Astrocyte (in vitro differentiated cells and primary cell): ENCODE measurements at regions not wholly inside any gene's neighbourhood (a gene's known extent, or its start where the extent isn't known, plus 50 kb on each side); places are given as distances from the start of the nearest gene placed in this dataset.

ENCODE experiments used
- DNase-seq: peaks from one replicate; pipeline ENCODE4 v3.0.0-alpha.2; 2010; ENCODE audit warnings: low read depth
- FAIRE-seq: peaks from 2 replicates; lab custom pipeline; 2011; peaks lifted over from hg19 to GRCh38; lab: Jason Lieb, UNC
- H2AFZ ChIP-seq: 2 replicates; pipeline ENCODE4 v1.6.0; 2012; ENCODE audit warnings: low read depth, low read length, inconsistent platforms
- H3K27ac ChIP-seq: 2 replicates; pipeline ENCODE4 v1.5.1; 2011; ENCODE audit warnings: low read depth, low read length, inconsistent platforms
- H3K27me3 ChIP-seq: 2 replicates; pipeline ENCODE4 v1.6.0; 2011; ENCODE audit warnings: low read length, inconsistent platforms; ENCODE audit not compliant: insufficient read depth
- H3K36me3 ChIP-seq: 2 replicates; pipeline ENCODE4 v1.5.1; 2011; ENCODE audit warnings: low read length, inconsistent platforms; ENCODE audit not compliant: insufficient read depth
- H3K4me1 ChIP-seq: 2 replicates; pipeline ENCODE4 v1.5.1; 2011; ENCODE audit warnings: low read length, inconsistent platforms; ENCODE audit not compliant: insufficient read depth
- H3K4me2 ChIP-seq: 2 replicates; pipeline ENCODE4 v1.6.0; 2012; ENCODE audit warnings: low read length, inconsistent platforms
- H3K4me3 ChIP-seq: 2 replicates; pipeline ENCODE4 v1.5.1; 2011; ENCODE audit warnings: low read depth, mild to moderate bottlenecking, low read length, inconsistent platforms; ENCODE audit not compliant: insufficient read depth
- H3K79me2 ChIP-seq: 2 replicates; pipeline ENCODE4 v1.6.0; 2012; ENCODE audit warnings: mild to moderate bottlenecking, low read length, inconsistent platforms; ENCODE audit not compliant: insufficient read depth
- H3K9ac ChIP-seq: 2 replicates; pipeline ENCODE4 v1.6.0; 2012; ENCODE audit warnings: mild to moderate bottlenecking, low read length, inconsistent platforms
- H3K9me3 ChIP-seq: 2 replicates; pipeline ENCODE4 v1.5.1; 2012; ENCODE audit warnings: low read depth, mild to moderate bottlenecking, low read length, inconsistent platforms; ENCODE audit not compliant: insufficient read depth
- H4K20me1 ChIP-seq: 2 replicates; pipeline ENCODE4 v1.6.0; 2012; ENCODE audit warnings: low read length, inconsistent platforms; ENCODE audit not compliant: insufficient read depth
- H3K27ac Mint-ChIP-seq: one replicate; pipeline ENCODE4 v1.8.0; 2021; ENCODE audit warnings: mild to moderate bottlenecking, mixed read lengths; ENCODE audit not compliant: unreplicated experiment
- H3K27me3 Mint-ChIP-seq: one replicate; pipeline ENCODE4 v1.8.0; 2021; ENCODE audit warnings: low read depth, mixed read lengths; ENCODE audit not compliant: unreplicated experiment
- H3K36me3 Mint-ChIP-seq: one replicate; pipeline ENCODE4 v1.8.0; 2021; ENCODE audit warnings: low read depth, mixed read lengths; ENCODE audit not compliant: unreplicated experiment
- H3K4me1 Mint-ChIP-seq: one replicate; pipeline ENCODE4 v1.8.0; 2021; ENCODE audit warnings: low read depth, mixed read lengths; ENCODE audit not compliant: unreplicated experiment
- H3K4me3 Mint-ChIP-seq: one replicate; pipeline ENCODE4 v1.8.0; 2021; ENCODE audit warnings: mild to moderate bottlenecking, moderate library complexity, mixed read lengths; ENCODE audit not compliant: unreplicated experiment
- H3K9me3 Mint-ChIP-seq: one replicate; pipeline ENCODE4 v1.8.0; 2021; ENCODE audit warnings: mild to moderate bottlenecking, mixed read lengths; ENCODE audit not compliant: unreplicated experiment
- CTCF ChIP-seq: IDR thresholded peaks from 2 replicates; pipeline ENCODE4 v1.5.1; 2011; ENCODE audit warnings: low read depth, mild to moderate bottlenecking, inconsistent platforms, low read length, moderate library complexity; ENCODE audit not compliant: insufficient read depth
- EZH2 ChIP-seq: IDR thresholded peaks from 2 replicates; pipeline ENCODE4 v1.6.1; 2012; ENCODE audit warnings: mild to moderate bottlenecking, low read length, inconsistent platforms; ENCODE audit not compliant: insufficient read depth

GRCh38 chr4:177204126-177204525 lies 105.5 kb upstream of the NEIL3 start:
- no peak overlapping the region for H3K9ac ChIP-seq
- no peak overlapping the region for H3K27ac ChIP-seq
- TF ChIP-seq CTCF (no peak), EZH2 (no peak)
- H3K9me3 ChIP-seq = no peaks in the 10 kb centered on the region
- peak overlapping the region; percentile 75 for H3K27ac Mint-ChIP-seq
- DNase-seq (no peak), FAIRE-seq (no peak)
- H3K4me2 ChIP-seq = no peak overlapping the region
- H3K27me3 ChIP-seq = no peaks in the 10 kb centered on the region
- no peak overlapping the region for H3K4me3 ChIP-seq
- H4K20me1 ChIP-seq = no peaks in the 10 kb centered on the region
- no peaks in the 10 kb centered on the region for H3K36me3 Mint-ChIP-seq
- H3K4me1 ChIP-seq = no peaks in the 10 kb centered on the region
- H3K4me1 Mint-ChIP-seq = no peaks in the 10 kb centered on the region
- peak overlapping the region; percentile 11 for H2AFZ ChIP-seq
- H3K27me3 Mint-ChIP-seq = no peaks in the 10 kb centered on the region
- no peaks in the 10 kb centered on the region for H3K9me3 Mint-ChIP-seq
- no peaks in the 10 kb centered on the region for H3K79me2 ChIP-seq
- no peaks in the 10 kb centered on the region for H3K36me3 ChIP-seq
- H3K4me3 Mint-ChIP-seq = no peak overlapping the region

- H3K4me3 ChIP-seq = no peak overlapping the region
- H3K36me3 ChIP-seq = no peaks in the 10 kb centered on the region
- H3K4me1 Mint-ChIP-seq = no peaks in the 10 kb centered on the region
- H3K27me3 ChIP-seq = no peaks in the 10 kb centered on the region
- H4K20me1 ChIP-seq = no peaks in the 10 kb centered on the region
- peak overlapping the region; percentile 60 for H3K27ac Mint-ChIP-seq
- no peaks in the 10 kb centered on the region for H3K9me3 ChIP-seq
- no peak overlapping the region for H3K4me3 Mint-ChIP-seq
- DNase-seq = peak; percentile 79
- no peak overlapping the region for H2AFZ ChIP-seq
- H3K79me2 ChIP-seq = no peaks in the 10 kb centered on the region
- H3K9ac ChIP-seq = no peak overlapping the region
- no peak for TF ChIP-seq EZH2
- TF ChIP-seq CTCF = no peak
- H3K4me2 ChIP-seq = no peak overlapping the region
- no peak overlapping the region for H3K27ac ChIP-seq
- no peak for FAIRE-seq
- no peaks in the 10 kb centered on the region for H3K36me3 Mint-ChIP-seq
- no peaks in the 10 kb centered on the region for H3K9me3 Mint-ChIP-seq
- H3K27me3 Mint-ChIP-seq = no peaks in the 10 kb centered on the region
- H3K4me1 ChIP-seq = no peaks in the 10 kb centered on the region
These were observed 94.7 kb upstream of the NEIL3 start for GRCh38 chr4:177214935-177215334.

GRCh38 chr4:177220376-177220775 lies 89.3 kb upstream of the NEIL3 start:
- DNase-seq = peak; percentile 74
- Histone ChIP-seq H3K79me2 (no peaks in the 10 kb centered on the region), H3K4me3 (no peak overlapping the region), H3K27ac (no peak overlapping the region), H4K20me1 (no peaks in the 10 kb centered on the region), H3K4me1 (no peaks in the 10 kb centered on the region), H3K4me2 (no peak overlapping the region), H3K36me3 (no peaks in the 10 kb centered on the region), H2AFZ (no peak overlapping the region), H3K9ac (no peak overlapping the region), H3K9me3 (no peaks in the 10 kb centered on the region), H3K27me3 (no peaks in the 10 kb centered on the region)
- H3K27ac Mint-ChIP-seq = no peak overlapping the region
- H3K4me1 Mint-ChIP-seq = no peaks in the 10 kb centered on the region
- FAIRE-seq = peak; percentile 72
- TF ChIP-seq EZH2 (no peak), CTCF (no peak)
- no peaks in the 10 kb centered on the region for H3K36me3 Mint-ChIP-seq
- H3K4me3 Mint-ChIP-seq = no peak overlapping the region
- H3K9me3 Mint-ChIP-seq = no peaks in the 10 kb centered on the region
- H3K27me3 Mint-ChIP-seq = no peaks in the 10 kb centered on the region
